CD14-positive monocyte (primary cell): ENCODE measurements at regions not wholly inside any gene's neighbourhood (a gene's known extent, or its start where the extent isn't known, plus 50 kb on each side); places are given as distances from the start of the nearest gene placed in this dataset.

ENCODE experiments used
- DNase-seq, 3 donors: peaks; one replicate each; pipeline ENCODE4 v3.0.0-alpha.2; 2011 to 2022
- H2AFZ ChIP-seq: 2 replicates; pipeline ENCODE4 v1.6.0; 2012; ENCODE audit warnings: mild to moderate bottlenecking, low read depth, low read length, inconsistent platforms; ENCODE audit not compliant: insufficient read depth, poor library complexity, severe bottlenecking
- H3K27ac ChIP-seq, 2 donors: 1 replicate in 1 of 2; 2 replicates in 1 of 2; pipeline ENCODE4 v1.5.1; 2012 to 2013; ENCODE audit warnings: low read length in 2 of 2, control low read depth in 1 of 2, inconsistent platforms in 1 of 2, low read depth in 1 of 2, mild to moderate bottlenecking in 1 of 2
- H3K27me3 ChIP-seq, 2 donors: one replicate each; pipeline versions ENCODE4 v1.6.0 to v1.6.1; 2011 to 2013; ENCODE audit warnings: low read length in 2 of 2; ENCODE audit not compliant: control insufficient read depth in 2 of 2, insufficient read depth in 2 of 2
- H3K36me3 ChIP-seq, 2 donors: replicated peaks in 1 of 2; 1 replicate in 1 of 2; 2 replicates in 1 of 2; pipeline versions ENCODE4 v1.5.1 to v1.6.1; 2012 to 2013; ENCODE audit warnings: low read length in 2 of 2, control low read depth in 1 of 2, inconsistent platforms in 1 of 2, mild to moderate bottlenecking in 1 of 2; ENCODE audit not compliant: insufficient read depth in 2 of 2, control insufficient read depth in 1 of 2
- H3K4me1 ChIP-seq, 2 donors: 1 replicate in 1 of 2; 2 replicates in 1 of 2; pipeline versions ENCODE4 v1.5.1 to v1.6.1; 2012 to 2013; ENCODE audit warnings: low read length in 2 of 2, control low read depth in 1 of 2, inconsistent platforms in 1 of 2, mild to moderate bottlenecking in 1 of 2, moderate library complexity in 1 of 2; ENCODE audit not compliant: insufficient read depth in 2 of 2, control insufficient read depth in 1 of 2
- H3K4me2 ChIP-seq: replicated peaks from 2 replicates; pipeline ENCODE3; 2012; ENCODE audit warnings: low read length, moderate library complexity, mild to moderate bottlenecking; ENCODE audit not compliant: poor library complexity, severe bottlenecking; ENCODE audit errors: extremely low read depth
- H3K4me3 ChIP-seq, 3 experiments: fragments of 200-600 bp in 1 of 3; sonication (generic) in 1 of 3; replicated peaks in 1 of 3; 1 replicate in 2 of 3; 2 replicates in 1 of 3; pipeline ENCODE4 v1.5.1; 2011 to 2013; ENCODE audit warnings: low read length in 3 of 3, mild to moderate bottlenecking in 3 of 3, control low read depth in 2 of 3, low read depth in 2 of 3, inconsistent platforms in 1 of 3, moderate library complexity in 1 of 3
- H3K79me2 ChIP-seq: 2 replicates; pipeline ENCODE4 v1.6.0; 2012; ENCODE audit warnings: mild to moderate bottlenecking, control low read depth, inconsistent platforms, low read length, moderate library complexity; ENCODE audit not compliant: insufficient read depth
- H3K9ac ChIP-seq: 2 replicates; pipeline ENCODE4 v1.6.0; 2017; ENCODE audit warnings: low read length, mild to moderate bottlenecking; ENCODE audit not compliant: insufficient read depth, poor library complexity, severe bottlenecking
- H3K9me3 ChIP-seq, 2 donors: replicated peaks in 1 of 2; 1 replicate in 1 of 2; 2 replicates in 1 of 2; pipeline versions ENCODE4 v1.5.1 to v1.6.1; 2012 to 2013; ENCODE audit warnings: low read length in 2 of 2, control low read depth in 1 of 2; ENCODE audit not compliant: control insufficient read depth in 1 of 2, insufficient read depth in 1 of 2
- H4K20me1 ChIP-seq: 2 replicates; pipeline ENCODE4 v1.6.0; 2012; ENCODE audit warnings: mild to moderate bottlenecking, low read length, control low read depth, moderate library complexity; ENCODE audit not compliant: insufficient read depth
- H3K27ac Mint-ChIP-seq, 7 donors: one replicate each; pipeline ENCODE4 v1.8.0; 2020; ENCODE audit warnings: mild to moderate bottlenecking in 7 of 7, mixed read lengths in 7 of 7, moderate library complexity in 6 of 7, inconsistent platforms in 2 of 7
- H3K27me3 Mint-ChIP-seq, 3 donors: one replicate each; pipeline ENCODE4 v1.8.0; 2021 to 2022; ENCODE audit warnings: low read depth in 3 of 3, mild to moderate bottlenecking in 3 of 3, mixed read lengths in 3 of 3, moderate library complexity in 3 of 3, inconsistent platforms in 1 of 3
- H3K36me3 Mint-ChIP-seq, 2 donors: one replicate each; pipeline ENCODE4 v1.8.0; 2020; ENCODE audit warnings: mixed read lengths in 2 of 2, inconsistent platforms in 1 of 2, mild to moderate bottlenecking in 1 of 2
- H3K4me1 Mint-ChIP-seq: one replicate; pipeline ENCODE4 v1.8.0; 2020; ENCODE audit warnings: mild to moderate bottlenecking, mixed read lengths
- H3K4me3 Mint-ChIP-seq, 2 donors: one replicate each; pipeline ENCODE4 v1.8.0; 2020; ENCODE audit warnings: mild to moderate bottlenecking in 2 of 2, mixed read lengths in 2 of 2, moderate library complexity in 1 of 2
- H3K9me3 Mint-ChIP-seq, 7 donors: one replicate each; pipeline ENCODE4 v1.8.0; 2020 to 2022; ENCODE audit warnings: mixed read lengths in 7 of 7, mild to moderate bottlenecking in 6 of 7, moderate library complexity in 6 of 7, inconsistent platforms in 2 of 7
- WGBS: methylation state at CpG from one replicate; pipeline ENCODE4 v1.1.5; 2013; ENCODE audit warnings: missing lambda C conversion rate; ENCODE audit not compliant: insufficient coverage; 5-methylcytosine and 5-hydroxymethylcytosine counted together
- intact Hi-C, 2 donors: fragments of 100-400 bp; cut with micrococcal nuclease; formaldehyde crosslinking; loops; one replicate each; pipeline versions ENCODE4 v1.15.0 to v1.15.1; 2023
- TF ChIP-seq, protein P1 (sequence below): fragments of 200-600 bp; IDR thresholded peaks from one replicate; pipeline ENCODE4 v1.8.0; 2022; ENCODE audit warnings: antibody characterized with exemption, mild to moderate bottlenecking

DNA sequence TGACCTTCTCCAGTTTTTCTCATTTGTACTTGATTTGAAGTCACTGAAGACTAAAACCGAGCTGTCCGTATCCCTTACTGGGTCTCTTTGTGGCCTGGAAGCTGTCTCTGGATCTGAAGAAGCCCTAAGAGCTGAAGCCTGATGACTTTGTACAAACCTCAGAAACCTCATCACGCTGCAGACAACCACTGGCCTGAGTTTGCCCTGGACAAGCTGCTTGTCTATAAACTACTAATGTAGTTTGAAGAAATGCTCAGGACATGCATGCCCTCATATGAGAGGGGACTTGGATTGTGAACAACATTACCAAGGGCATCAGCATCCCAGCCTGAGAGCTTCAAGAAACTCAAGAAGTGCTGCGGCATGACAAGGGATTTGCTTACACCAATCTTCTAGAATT, 79.3 kb upstream of the CBLN2 start:
- H3K4me3 ChIP-seq, result no peak overlapping the region

DNA sequence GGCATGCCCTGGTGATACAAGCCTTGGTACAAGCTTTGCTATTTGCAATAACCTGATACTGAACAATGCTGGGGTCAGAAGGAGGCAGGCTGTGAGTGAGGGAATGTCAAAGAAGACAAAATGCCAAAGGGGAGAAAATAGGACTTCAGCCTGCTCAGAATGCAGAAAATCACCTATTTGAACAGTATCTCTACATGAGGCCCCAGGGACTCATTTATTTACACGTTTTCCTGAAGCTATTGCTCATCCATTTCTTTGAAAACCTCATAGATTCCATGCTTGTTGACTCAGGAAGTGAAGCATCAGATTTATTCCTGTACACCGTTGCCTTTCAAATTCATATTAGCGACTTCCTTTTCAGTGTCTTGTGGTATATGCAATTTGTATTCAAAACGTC, 69.4 kb upstream of the CBLN2 start:
- no peaks in the 10 kb centered on the region for H3K4me1 Mint-ChIP-seq
- H2AFZ ChIP-seq, result no peak overlapping the region

More for the DNA sequence above, 79.3 kb upstream of the CBLN2 start:
- no peaks in the 10 kb centered on the region for H4K20me1 ChIP-seq
- no peak overlapping the region for H3K9ac ChIP-seq
- no peaks in the 10 kb centered on the region for H3K4me1 ChIP-seq
- H3K36me3 ChIP-seq, result no peaks in the 10 kb centered on the region
- no peak overlapping the region for H3K4me3 Mint-ChIP-seq
- H3K27me3 ChIP-seq, result no peaks in the 10 kb centered on the region
- H3K4me1 Mint-ChIP-seq, result no peaks in the 10 kb centered on the region
- no peak overlapping the region for H3K4me2 ChIP-seq
- 45% methylated on average over 2 of the region's 4 CpGs for WGBS
- intact Hi-C loops, result no loop called here
- H2AFZ ChIP-seq, result no peak overlapping the region
- H3K9me3 Mint-ChIP-seq, result peaks cover 0 to 7% (median 5%) of the 10 kb centered on the region in 7 donors
- no peak overlapping the region for H3K27ac Mint-ChIP-seq
- H3K9me3 ChIP-seq, result no peaks in the 10 kb centered on the region
- no peaks in the 10 kb centered on the region for H3K79me2 ChIP-seq
- DNase-seq, result no peak
- TF ChIP-seq, protein P1, sequence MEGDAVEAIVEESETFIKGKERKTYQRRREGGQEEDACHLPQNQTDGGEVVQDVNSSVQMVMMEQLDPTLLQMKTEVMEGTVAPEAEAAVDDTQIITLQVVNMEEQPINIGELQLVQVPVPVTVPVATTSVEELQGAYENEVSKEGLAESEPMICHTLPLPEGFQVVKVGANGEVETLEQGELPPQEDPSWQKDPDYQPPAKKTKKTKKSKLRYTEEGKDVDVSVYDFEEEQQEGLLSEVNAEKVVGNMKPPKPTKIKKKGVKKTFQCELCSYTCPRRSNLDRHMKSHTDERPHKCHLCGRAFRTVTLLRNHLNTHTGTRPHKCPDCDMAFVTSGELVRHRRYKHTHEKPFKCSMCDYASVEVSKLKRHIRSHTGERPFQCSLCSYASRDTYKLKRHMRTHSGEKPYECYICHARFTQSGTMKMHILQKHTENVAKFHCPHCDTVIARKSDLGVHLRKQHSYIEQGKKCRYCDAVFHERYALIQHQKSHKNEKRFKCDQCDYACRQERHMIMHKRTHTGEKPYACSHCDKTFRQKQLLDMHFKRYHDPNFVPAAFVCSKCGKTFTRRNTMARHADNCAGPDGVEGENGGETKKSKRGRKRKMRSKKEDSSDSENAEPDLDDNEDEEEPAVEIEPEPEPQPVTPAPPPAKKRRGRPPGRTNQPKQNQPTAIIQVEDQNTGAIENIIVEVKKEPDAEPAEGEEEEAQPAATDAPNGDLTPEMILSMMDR, result no peak
- H3K27ac ChIP-seq, result no peak overlapping the region
- peaks cover 0 to 1% (median 0%) of the 10 kb centered on the region in 3 donors for H3K27me3 Mint-ChIP-seq
- H3K36me3 Mint-ChIP-seq, result no peaks in the 10 kb centered on the region

More for the DNA sequence above, 69.4 kb upstream of the CBLN2 start:
- Histone ChIP-seq H3K27ac (no peak overlapping the region), H4K20me1 (no peaks in the 10 kb centered on the region), H3K79me2 (no peaks in the 10 kb centered on the region), H3K36me3 (no peaks in the 10 kb centered on the region), H3K27me3 (no peaks in the 10 kb centered on the region), H3K4me2 (no peak overlapping the region), H3K4me3 (no peak overlapping the region), H3K4me1 (no peaks in the 10 kb centered on the region), H3K9ac (no peak overlapping the region), H3K9me3 (no peaks in the 10 kb centered on the region)
- intact Hi-C loops, result no loop called here
- DNase-seq, result no peak
- 0% methylated on average over 1 of the region's 4 CpGs for WGBS
- Mint-ChIP-seq H3K27ac (no peak overlapping the region), H3K27me3 (no peaks in the 10 kb centered on the region), H3K9me3 (peaks cover 0 to 9% (median 0%) of the 10 kb centered on the region in 7 donors), H3K4me3 (no peak overlapping the region), H3K36me3 (no peaks in the 10 kb centered on the region)
- TF ChIP-seq, protein P1, result no peak
